ENCODE measurements at regions not wholly inside any gene's neighbourhood (a gene's known extent, or its start where the extent isn't known, plus 50 kb on each side); places are given as distances from the start of the nearest gene placed in this dataset.

DNA sequence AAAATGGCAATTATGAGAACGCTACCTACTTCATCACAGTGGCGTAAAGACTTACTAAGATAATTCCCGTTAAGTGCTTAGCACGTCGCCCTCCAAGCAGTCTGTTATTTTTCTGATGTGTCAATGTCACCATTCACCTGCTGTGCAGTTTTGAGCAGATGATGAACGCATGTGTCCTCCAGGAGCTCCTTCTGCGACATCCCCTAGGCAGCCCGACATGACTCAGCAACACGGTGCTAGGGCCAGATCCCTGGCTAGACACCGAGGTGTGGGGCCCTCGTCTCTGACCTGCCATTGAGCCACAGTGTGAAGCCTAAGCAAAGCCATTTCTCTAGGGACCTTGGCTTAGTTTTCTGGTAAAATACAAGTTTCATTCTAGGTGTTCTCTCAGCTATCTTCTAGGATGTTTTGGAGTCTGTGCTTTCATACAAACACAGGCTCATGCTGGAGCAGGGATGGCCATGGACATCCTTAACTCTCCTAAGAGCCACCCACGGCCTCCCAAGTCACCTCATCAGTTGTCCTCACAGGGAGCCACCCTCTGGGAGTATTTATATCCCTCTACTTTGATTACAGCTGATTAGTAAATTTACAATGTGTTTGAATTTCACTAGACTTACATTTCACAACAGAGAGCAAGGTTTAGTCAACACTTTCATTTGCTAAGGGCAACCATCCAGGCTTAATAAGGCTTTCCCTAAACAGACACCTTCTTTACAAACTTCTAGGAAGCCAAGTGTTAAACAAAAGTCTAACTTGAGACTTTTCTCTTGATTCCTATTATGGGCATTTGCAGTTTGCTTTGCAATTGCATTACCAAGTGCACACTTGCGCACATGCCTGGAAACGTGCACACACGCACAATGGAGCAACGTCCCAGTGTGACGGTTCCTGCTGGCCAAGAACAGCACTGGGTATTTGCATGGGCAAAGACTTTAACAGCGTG lies 376.8 kb upstream of the ID2 start:
- DNase-seq (ENCODE audit: low spot score): no peak
- intact Hi-C loops (cut with DNase I): no loop called here

DNA sequence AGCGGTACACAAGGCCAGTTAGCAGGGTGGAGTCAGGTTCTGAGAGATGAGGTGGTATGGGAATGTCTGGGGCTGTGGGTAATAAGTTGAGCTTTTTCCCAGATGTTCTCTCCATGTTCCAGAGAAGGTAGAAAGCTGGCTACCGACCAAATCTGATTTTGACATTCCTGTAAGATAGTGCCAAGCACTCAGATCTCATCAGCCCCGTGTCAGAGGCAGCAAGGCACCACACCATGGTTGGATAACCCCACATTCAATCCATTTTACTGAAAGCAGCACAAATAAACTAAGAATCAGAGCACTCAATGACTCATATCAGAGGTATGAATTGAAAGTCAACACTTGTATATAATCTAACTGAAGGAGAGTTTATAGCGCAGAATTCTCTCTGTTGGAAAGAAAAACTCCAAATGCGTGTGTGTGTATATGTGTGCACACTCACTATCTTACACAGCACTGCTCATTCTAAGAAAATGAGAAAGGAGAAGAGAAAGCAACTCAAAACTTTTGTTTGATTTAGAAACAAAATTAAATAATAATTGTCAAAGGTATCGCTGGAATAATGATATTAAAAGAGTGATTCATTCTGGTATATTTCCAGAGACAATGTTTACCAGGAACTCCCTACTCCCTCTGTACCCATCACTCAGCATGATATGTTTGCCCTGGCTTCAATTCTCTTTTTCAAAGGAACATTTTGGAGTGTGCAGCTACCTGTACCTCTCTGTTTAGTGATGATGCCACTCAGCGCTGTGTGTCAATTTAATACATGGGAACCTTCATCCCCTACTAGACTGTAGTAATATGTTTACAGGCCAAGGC lies 375.1 kb upstream of the ID2 start:
- intact Hi-C loops (cut with DNase I): no loop called here
- no peak for DNase-seq (ENCODE audit: low spot score)

- DNase-seq (ENCODE audit: low spot score): no peak
- intact Hi-C loops (cut with DNase I): no loop called here
Measured at GRCh38 chr2:8307606-8308180, 374.2 kb upstream of the ID2 start.

- no peak for DNase-seq (ENCODE audit: low spot score)
- intact Hi-C loops (cut with DNase I): no loop called here
Measured at GRCh38 chr2:8309131-8309530, 372.7 kb upstream of the ID2 start.

DNA sequence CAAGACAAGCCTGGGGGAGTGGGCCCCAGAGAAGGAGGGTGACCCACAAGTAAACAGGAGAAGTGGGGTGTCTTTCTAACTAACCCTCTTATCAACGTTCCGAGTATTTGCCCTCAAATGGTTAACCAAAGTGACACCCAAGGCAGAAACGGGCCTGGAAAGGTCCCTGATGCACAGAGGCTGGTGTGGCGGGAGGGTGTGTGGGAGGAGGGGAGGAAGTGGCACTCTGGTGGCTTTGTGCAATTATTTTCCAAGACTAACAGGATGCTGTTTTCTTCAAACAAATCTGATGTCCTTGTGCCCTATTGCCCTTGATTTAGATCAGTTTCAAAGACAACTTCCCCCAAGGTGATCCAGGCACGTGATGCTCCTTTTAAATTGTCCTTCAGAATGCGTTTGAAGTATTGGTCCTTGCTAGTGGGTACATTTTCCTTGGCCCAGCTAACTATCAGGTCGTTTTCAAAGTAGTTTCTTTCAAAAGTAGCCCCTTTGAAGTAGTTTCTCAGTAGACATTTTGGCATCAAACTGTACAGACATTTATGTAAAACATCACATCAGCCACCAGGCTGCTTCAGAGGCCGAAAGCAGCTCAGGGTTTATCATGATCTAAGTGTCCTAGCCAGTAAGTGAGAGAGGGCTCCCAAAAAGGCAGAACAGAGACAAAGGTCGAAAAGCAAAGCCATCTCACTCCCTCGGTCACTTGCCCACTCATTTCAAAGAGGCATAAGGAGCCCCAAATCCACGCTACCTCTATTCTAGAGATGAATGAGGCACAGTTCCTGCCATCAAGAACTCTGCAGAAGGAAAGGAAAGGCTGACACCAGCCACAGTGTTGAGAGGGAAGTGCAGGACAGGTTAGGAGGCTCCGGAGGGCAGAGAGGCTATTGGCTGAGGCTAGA lies 371.1 kb upstream of the ID2 start:
- DNase-seq (ENCODE audit: low spot score): no peak

GRCh38 chr2:8312221-8312620 lies 369.6 kb upstream of the ID2 start:
- intact Hi-C loops (cut with DNase I): no loop called here
- no peak for DNase-seq (ENCODE audit: low spot score)

More for the DNA sequence above, 371.1 kb upstream of the ID2 start:
- intact Hi-C loops (cut with DNase I): no loop called here

GRCh38 chr2:8312861-8313830 lies 368.7 kb upstream of the ID2 start:
- intact Hi-C loops (cut with DNase I): no loop called here
- no peak for DNase-seq (ENCODE audit: low spot score)

DNA sequence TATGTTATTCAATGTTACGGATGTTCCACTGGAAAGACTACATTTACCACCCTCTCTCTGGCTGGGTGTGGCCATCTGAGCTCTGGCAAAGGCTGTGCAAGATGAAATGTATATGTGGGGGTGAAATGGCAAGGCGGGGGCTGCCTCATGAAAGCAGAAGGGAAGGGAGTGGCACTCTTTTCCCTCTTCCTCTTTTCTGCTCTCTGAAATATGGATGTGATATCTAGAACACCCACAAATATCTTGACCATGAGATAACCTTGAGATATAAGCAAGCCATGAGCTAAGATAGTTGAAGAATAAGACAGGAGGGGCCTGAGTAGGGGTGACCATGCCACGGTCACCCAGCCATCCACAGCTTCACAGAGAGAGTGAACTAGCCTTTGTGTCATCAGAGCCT lies 367.8 kb upstream of the ID2 start:
- no peak for DNase-seq (ENCODE audit: low spot score)
- intact Hi-C loops (cut with DNase I): no loop called here

- intact Hi-C loops (cut with DNase I): no loop called here
- DNase-seq (ENCODE audit: low spot score): no peak
Measured at GRCh38 chr2:8315531-8316165, 366.2 kb upstream of the ID2 start.

- no peak for DNase-seq (ENCODE audit: low spot score)
- intact Hi-C loops (cut with DNase I): no loop called here
Measured at GRCh38 chr2:8316356-8316755, 365.5 kb upstream of the ID2 start.

DNA sequence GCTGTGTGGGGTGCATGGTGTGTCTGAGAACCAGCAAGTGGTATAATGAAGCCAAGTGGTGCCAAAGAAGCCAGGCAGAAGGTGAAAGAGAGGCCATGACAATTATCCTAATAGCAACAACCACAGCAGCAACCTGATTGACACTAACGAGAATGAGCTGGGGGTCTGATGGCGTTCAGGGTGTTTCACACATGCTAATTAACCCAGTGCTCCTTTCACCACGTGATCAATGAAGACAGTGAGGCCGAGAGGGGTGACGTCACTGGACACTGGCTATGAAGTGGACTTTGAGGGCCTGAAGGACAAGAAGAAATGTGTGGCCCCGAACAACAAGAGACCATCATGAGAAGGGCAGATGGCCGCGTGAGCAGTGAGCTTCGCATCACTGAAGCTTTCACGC lies 364.4 kb upstream of the ID2 start:
- no peak for DNase-seq (ENCODE audit: low spot score)
- intact Hi-C loops (cut with DNase I): no loop called here

- DNase-seq (ENCODE audit: low spot score): no peak
- intact Hi-C loops (cut with DNase I): no loop called here
Measured at GRCh38 chr2:8319219-8319618, 362.6 kb upstream of the ID2 start.

- intact Hi-C loops (cut with DNase I): loop anchor here in 1 of 2 donors (10.0 kb wide), 1 partner anchor 1034 kb away; no protein-coding TSS in a partner anchor
- DNase-seq (ENCODE audit: low spot score): no peak
Measured at GRCh38 chr2:8320311-8321066, 361.4 kb upstream of the ID2 start.

- intact Hi-C loops (cut with DNase I): loop anchor here in 1 of 2 donors (10.0 kb wide), 1 partner anchor 1032 kb away; no protein-coding TSS in a partner anchor
- DNase-seq (ENCODE audit: low spot score): no peak
Measured at GRCh38 chr2:8322634-8323033, 359.2 kb upstream of the ID2 start.

- intact Hi-C loops (cut with DNase I): loop anchor here in 1 of 2 donors (10.0 kb wide), 1 partner anchor 1030 kb away; no protein-coding TSS in a partner anchor
- no peak for DNase-seq (ENCODE audit: low spot score)
Measured at GRCh38 chr2:8324164-8324856, 357.5 kb upstream of the ID2 start.

DNA sequence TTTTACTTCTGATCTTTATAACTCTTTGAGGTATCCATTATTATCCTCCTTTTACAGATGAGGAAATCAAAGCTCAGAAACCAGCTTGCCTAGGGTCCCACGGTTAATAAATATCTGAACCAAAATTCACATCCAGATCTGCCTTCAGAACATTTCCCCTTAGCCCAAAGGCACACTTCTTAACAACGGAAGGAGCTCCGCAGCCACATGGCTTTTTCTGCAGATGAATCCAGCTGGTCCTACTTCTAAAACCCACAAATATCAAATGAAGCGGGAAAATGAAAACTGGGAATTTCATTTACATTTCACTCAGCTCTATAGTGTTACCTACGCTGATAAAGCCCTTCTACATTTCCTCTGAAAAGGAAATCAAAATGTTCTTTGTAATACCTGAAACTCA lies 357.0 kb upstream of the ID2 start:
- DNase-seq (ENCODE audit: low spot score): no peak
- intact Hi-C loops (cut with DNase I): loop anchor here in 1 of 2 donors (10.0 kb wide), 1 partner anchor 1030 kb away; no protein-coding TSS in a partner anchor
